ENCODE measurements at regions not wholly inside any gene's neighbourhood (a gene's known extent, or its start where the extent isn't known, plus 50 kb on each side); places are given as distances from the start of the nearest gene placed in this dataset.

- H3K9me3 ChIP-seq (ENCODE audit: control insufficient read depth in 2 of 3, insufficient read depth in 1 of 3, low read length in 3 of 3): no peaks in the 10 kb centered on the region
- no peak for FAIRE-seq
- intact Hi-C loops (cut with DNase I): no loop called here
- no peaks in the 10 kb centered on the region for H3K36me3 ChIP-seq (ENCODE audit: control insufficient read depth in 2 of 3, insufficient read depth in 3 of 3, low read length in 3 of 3)
- H3K4me1 ChIP-seq (ENCODE audit: control insufficient read depth in 2 of 3, insufficient read depth in 2 of 3, low read depth in 1 of 3, low read length in 3 of 3): no peaks in the 10 kb centered on the region
- H3K27me3 ChIP-seq (ENCODE audit: control insufficient read depth, insufficient read depth, low read length): no peaks in the 10 kb centered on the region
- H3K4me3 ChIP-seq (ENCODE audit: low read length in 3 of 3): no peak overlapping the region
- DNase-seq: peak in 1 of 5 donors; percentile 6
- no peak overlapping the region for H3K27ac ChIP-seq (ENCODE audit: low read depth in 2 of 2, low read length in 2 of 2)
- no peak for TF ChIP-seq CTCF (IDR thresholded peaks at IDR 0.05; ENCODE audit: borderline replicate concordance, extremely low read depth, insufficient read depth)
- no peak overlapping the region for H3K9ac ChIP-seq (ENCODE audit: low read length in 3 of 3)
Measured at GRCh38 chr1:213327017-213327667, 276.1 kb downstream of the RPS6KC1 start.

- Histone ChIP-seq H3K9ac (ENCODE audit: low read length in 3 of 3) (no peak overlapping the region), H3K36me3 (ENCODE audit: control insufficient read depth in 2 of 3, insufficient read depth in 3 of 3, low read length in 3 of 3) (no peaks in the 10 kb centered on the region), H3K4me1 (ENCODE audit: control insufficient read depth in 2 of 3, insufficient read depth in 2 of 3, low read depth in 1 of 3, low read length in 3 of 3) (no peaks in the 10 kb centered on the region), H3K27ac (ENCODE audit: low read depth in 2 of 2, low read length in 2 of 2) (no peak overlapping the region), H3K4me3 (ENCODE audit: low read length in 3 of 3) (no peak overlapping the region), H3K9me3 (ENCODE audit: control insufficient read depth in 2 of 3, insufficient read depth in 1 of 3, low read length in 3 of 3) (no peaks in the 10 kb centered on the region), H3K27me3 (ENCODE audit: control insufficient read depth, insufficient read depth, low read length) (no peaks in the 10 kb centered on the region)
- TF ChIP-seq CTCF (IDR thresholded peaks at IDR 0.05; ENCODE audit: borderline replicate concordance, extremely low read depth, insufficient read depth): no peak
- intact Hi-C loops (cut with DNase I): no loop called here
- no peak for DNase-seq
- FAIRE-seq: no peak
Measured at GRCh38 chr1:213329406-213330008, 278.5 kb downstream of the RPS6KC1 start.

GRCh38 chr1:213330281-213330680, 279.2 kb downstream of the RPS6KC1 start:
- H3K36me3 ChIP-seq (ENCODE audit: control insufficient read depth in 2 of 3, insufficient read depth in 3 of 3, low read length in 3 of 3): no peaks in the 10 kb centered on the region
- DNase-seq: no peak
- intact Hi-C loops (cut with DNase I): no loop called here
- H3K4me3 ChIP-seq (ENCODE audit: low read length in 3 of 3): no peak overlapping the region
- H3K9ac ChIP-seq (ENCODE audit: low read length in 3 of 3): no peak overlapping the region
- no peak for FAIRE-seq
- H3K9me3 ChIP-seq (ENCODE audit: control insufficient read depth in 2 of 3, insufficient read depth in 1 of 3, low read length in 3 of 3): no peaks in the 10 kb centered on the region
- no peak for TF ChIP-seq CTCF (IDR thresholded peaks at IDR 0.05; ENCODE audit: borderline replicate concordance, extremely low read depth, insufficient read depth)
- no peak overlapping the region for H3K27ac ChIP-seq (ENCODE audit: low read depth in 2 of 2, low read length in 2 of 2)
- H3K4me1 ChIP-seq (ENCODE audit: control insufficient read depth in 2 of 3, insufficient read depth in 2 of 3, low read depth in 1 of 3, low read length in 3 of 3): no peaks in the 10 kb centered on the region
- H3K27me3 ChIP-seq (ENCODE audit: control insufficient read depth, insufficient read depth, low read length): no peaks in the 10 kb centered on the region

Measured in kidney (tissue), 13 donors.